ENCODE measurements at regions not wholly inside any gene's neighbourhood (a gene's known extent, or its start where the extent isn't known, plus 50 kb on each side); places are given as distances from the start of the nearest gene placed in this dataset.

DNA sequence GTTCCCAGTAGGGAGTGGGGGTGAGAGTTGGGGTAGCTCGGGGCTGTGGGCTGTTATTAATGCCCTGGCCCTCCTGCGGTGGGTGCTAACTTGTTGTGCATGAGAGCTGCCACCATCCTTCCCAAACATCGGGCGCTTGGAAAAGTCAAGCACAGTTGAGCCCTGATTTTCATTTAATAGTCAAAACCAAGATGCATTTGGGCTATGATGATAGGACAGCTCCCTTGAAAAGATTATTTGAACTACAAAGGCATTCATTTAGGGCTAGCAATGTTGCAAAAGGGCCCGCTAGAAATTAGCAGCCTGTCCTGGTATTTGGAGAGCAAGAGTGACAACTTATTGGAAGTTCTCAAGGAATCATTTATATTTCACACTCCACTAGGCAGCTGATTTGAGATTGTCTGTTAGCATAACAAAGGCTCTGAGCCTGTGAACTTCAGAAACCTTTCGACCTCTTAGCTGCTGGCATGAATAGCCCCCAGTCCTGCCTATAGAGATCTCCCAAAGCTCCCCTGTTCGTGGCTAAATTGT, 128.2 kb upstream of the TMEM161B start:
- TF ChIP-seq CTCF (IDR thresholded peaks at IDR 0.05; ENCODE audit: control extremely low read depth in 1 of 3, insufficient read depth in 1 of 3, low read depth in 1 of 3, low read length in 3 of 3) (no peak), POLR2AphosphoS5 (IDR thresholded peaks at IDR 0.05; ENCODE audit: low read depth, low read length) (no peak), JUN (IDR thresholded peaks at IDR 0.05; ENCODE audit: low read depth, low read length) (no peak), SIN3A (conservative IDR thresholded peaks at IDR 0.05 in 1 of 2, IDR thresholded peaks at IDR 0.05 in 1 of 2; ENCODE audit: low read depth in 1 of 2, low read length in 2 of 2) (no peak), CHD1 (IDR thresholded peaks at IDR 0.05; ENCODE audit: low read depth, low read length) (no peak), CEBPB (IDR thresholded peaks at IDR 0.05; ENCODE audit: low read depth, low read length) (no peak), TCF12 (IDR thresholded peaks at IDR 0.05; ENCODE audit: low read depth, low read length) (no peak), HDAC6 (IDR thresholded peaks at IDR 0.05; ENCODE audit: low read depth, low read length) (no peak), SP2 (IDR thresholded peaks at IDR 0.05; ENCODE audit: low read length) (no peak), EP300 (IDR thresholded peaks at IDR 0.05; ENCODE audit: borderline replicate concordance in 1 of 2, low read depth in 2 of 2, low read length in 2 of 2) (no peak)
